Suprapubic skin (tissue), 3 donors: ENCODE measurements at regions not wholly inside any gene's neighbourhood (a gene's known extent, or its start where the extent isn't known, plus 50 kb on each side); places are given as distances from the start of the nearest gene placed in this dataset.

Experiments used
- EP300 ChIP-seq: sonication (generic); formaldehyde crosslinking; IDR thresholded peaks from one replicate; pipeline ENCODE4 v1.6.1; 2017; ENCODE audit warnings: antibody characterized with exemption
- TF ChIP-seq, protein P1 (sequence below), 2 donors: fragments of 200-600 bp in 1 of 2; fragments of 450-650 bp in 1 of 2; sonication (generic) in 1 of 2; IDR thresholded peaks; one replicate each; pipeline ENCODE4 v1.5.1; 2016 to 2019; ENCODE audit warnings: antibody characterized with exemption in 2 of 2, mild to moderate bottlenecking in 1 of 2, moderate library complexity in 1 of 2

DNA sequence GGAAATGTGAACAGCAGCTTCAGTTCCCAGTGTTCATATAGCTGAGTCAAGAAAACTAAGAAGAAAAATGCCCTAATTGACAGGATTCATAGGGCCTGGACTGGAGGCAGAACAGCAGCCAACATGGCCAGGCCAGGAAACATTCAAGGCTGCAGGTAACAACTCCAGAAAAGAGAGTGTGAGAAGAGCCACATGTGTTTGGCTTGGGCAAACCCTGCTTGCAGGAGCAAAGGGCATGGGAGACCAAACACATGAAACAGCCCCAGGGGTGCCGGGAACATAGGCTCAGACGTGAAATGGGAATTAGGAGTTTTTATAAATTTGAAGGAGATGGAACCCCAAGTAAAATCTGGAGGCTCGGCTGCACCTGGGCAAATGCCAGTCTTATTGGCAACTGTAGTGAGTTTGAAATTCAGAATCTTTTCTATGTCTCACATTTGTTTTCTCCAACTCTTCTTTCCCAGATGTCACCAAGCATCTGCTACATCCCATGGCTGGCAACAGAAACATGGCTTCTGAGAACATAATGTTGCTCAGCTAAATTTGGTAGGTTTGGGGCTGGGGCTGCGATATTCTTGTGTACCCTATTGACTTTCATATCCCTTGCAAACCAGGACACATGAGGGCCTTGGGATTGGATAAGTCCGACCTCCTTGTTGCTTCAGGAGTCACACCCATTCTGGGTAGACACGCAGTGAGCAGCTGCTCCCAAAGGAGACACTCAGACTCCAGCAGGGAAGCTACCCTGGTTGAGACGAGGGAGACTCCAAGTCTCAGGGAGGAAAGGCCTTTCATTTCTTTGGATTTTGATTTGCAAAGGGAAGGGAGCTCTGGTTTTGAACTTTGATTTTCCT lies 98.9 kb upstream of the CLSTN2 start:
- TF ChIP-seq, protein P1, sequence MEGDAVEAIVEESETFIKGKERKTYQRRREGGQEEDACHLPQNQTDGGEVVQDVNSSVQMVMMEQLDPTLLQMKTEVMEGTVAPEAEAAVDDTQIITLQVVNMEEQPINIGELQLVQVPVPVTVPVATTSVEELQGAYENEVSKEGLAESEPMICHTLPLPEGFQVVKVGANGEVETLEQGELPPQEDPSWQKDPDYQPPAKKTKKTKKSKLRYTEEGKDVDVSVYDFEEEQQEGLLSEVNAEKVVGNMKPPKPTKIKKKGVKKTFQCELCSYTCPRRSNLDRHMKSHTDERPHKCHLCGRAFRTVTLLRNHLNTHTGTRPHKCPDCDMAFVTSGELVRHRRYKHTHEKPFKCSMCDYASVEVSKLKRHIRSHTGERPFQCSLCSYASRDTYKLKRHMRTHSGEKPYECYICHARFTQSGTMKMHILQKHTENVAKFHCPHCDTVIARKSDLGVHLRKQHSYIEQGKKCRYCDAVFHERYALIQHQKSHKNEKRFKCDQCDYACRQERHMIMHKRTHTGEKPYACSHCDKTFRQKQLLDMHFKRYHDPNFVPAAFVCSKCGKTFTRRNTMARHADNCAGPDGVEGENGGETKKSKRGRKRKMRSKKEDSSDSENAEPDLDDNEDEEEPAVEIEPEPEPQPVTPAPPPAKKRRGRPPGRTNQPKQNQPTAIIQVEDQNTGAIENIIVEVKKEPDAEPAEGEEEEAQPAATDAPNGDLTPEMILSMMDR (IDR thresholded peaks at IDR 0.05): no peak
- no peak for TF ChIP-seq EP300
